GM23248 (cell line): ENCODE measurements at regions not wholly inside any gene's neighbourhood (a gene's known extent, or its start where the extent isn't known, plus 50 kb on each side); places are given as distances from the start of the nearest gene placed in this dataset.
"Not testable (repeated sequence)": the region's sequence is repeated elsewhere in the genome, so short reads cannot be mapped to it uniquely, and the experiment has no call there.

Source experiments
- EZH2 ChIP-seq: fragments of 200-600 bp; sonication (generic); IDR thresholded peaks from 2 replicates; pipeline ENCODE4 v1.6.1; 2018; ENCODE audit warnings: antibody characterized with exemption, mild to moderate bottlenecking; ENCODE audit not compliant: insufficient read depth, poor library complexity, severe bottlenecking
- EZH2phosphoT487 ChIP-seq: fragments of 200-600 bp; sonication (generic); IDR thresholded peaks from 2 replicates; pipeline ENCODE4 v1.6.1; 2018; ENCODE audit warnings: antibody characterized with exemption, moderate library complexity, mild to moderate bottlenecking, low read depth; ENCODE audit not compliant: insufficient read depth

DNA sequence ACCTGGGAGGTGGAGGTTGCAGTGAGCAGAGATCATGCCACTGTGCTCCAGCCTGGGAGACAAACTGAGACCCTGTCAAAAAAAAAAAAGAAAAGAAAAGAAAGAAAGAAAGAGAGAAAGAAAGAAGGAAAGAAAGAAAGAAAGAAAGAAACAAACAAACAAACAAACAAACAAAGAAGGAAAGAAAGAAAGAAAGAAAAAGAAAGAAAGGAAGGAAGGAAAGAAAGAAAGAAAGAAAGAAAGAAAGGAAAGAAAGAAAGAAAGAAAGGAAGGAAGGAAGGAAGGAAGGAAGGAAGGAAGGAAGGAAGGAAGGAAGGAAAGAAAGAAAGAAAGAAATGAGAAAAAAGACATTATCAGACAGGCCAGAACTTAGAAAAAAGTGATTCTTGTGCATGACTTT, 291.0 kb upstream of the FOXK1 start:
- TF ChIP-seq EZH2phosphoT487, EZH2: not testable (repeated sequence)
